HEK293T (cell line): ENCODE measurements at regions not wholly inside any gene's neighbourhood (a gene's known extent, or its start where the extent isn't known, plus 50 kb on each side); places are given as distances from the start of the nearest gene placed in this dataset.

Experiments
- BHLHE40 ChIP-seq: fragments of 450-650 bp; IDR thresholded peaks from 2 replicates; pipeline ENCODE4 v1.6.1; 2016; ENCODE audit warnings: mild to moderate bottlenecking, moderate library complexity, borderline replicate concordance
- ELF4 ChIP-seq: fragments of 450-650 bp; IDR thresholded peaks from 2 replicates; pipeline ENCODE4 v1.6.1; 2017; ENCODE audit warnings: antibody characterized with exemption
- FOXA1 ChIP-seq: fragments of 450-650 bp; IDR thresholded peaks from 2 replicates; pipeline ENCODE4 v1.6.1; 2016; ENCODE audit warnings: mild to moderate bottlenecking
- FOXM1 ChIP-seq: fragments of 450-650 bp; IDR thresholded peaks from 2 replicates; pipeline ENCODE4 v1.6.1; 2017; ENCODE audit warnings: mild to moderate bottlenecking, borderline replicate concordance
- L3MBTL2 ChIP-seq: fragments of 450-650 bp; conservative IDR thresholded peaks from 2 replicates; pipeline ENCODE4 v1.6.1; 2016; ENCODE audit warnings: mild to moderate bottlenecking
- LEF1 ChIP-seq: fragments of 450-650 bp; IDR thresholded peaks from 2 replicates; pipeline ENCODE4 v1.6.1; 2017; ENCODE audit warnings: mild to moderate bottlenecking, borderline replicate concordance
- NFRKB ChIP-seq: fragments of 450-650 bp; IDR thresholded peaks from 2 replicates; pipeline ENCODE4 v1.6.1; 2016; ENCODE audit warnings: mild to moderate bottlenecking, moderate library complexity
- SP1 ChIP-seq: fragments of 450-650 bp; IDR thresholded peaks from 2 replicates; pipeline ENCODE4 v1.6.1; 2017
- SUZ12 ChIP-seq: fragments of 450-650 bp; IDR thresholded peaks from 2 replicates; pipeline ENCODE4 v1.6.1; 2016; ENCODE audit warnings: mild to moderate bottlenecking

- TF ChIP-seq SUZ12, result no peak
- no peak for TF ChIP-seq LEF1
- TF ChIP-seq FOXM1, result no peak
- TF ChIP-seq BHLHE40, result no peak
- no peak for TF ChIP-seq L3MBTL2
- TF ChIP-seq NFRKB, result no peak
- no peak for TF ChIP-seq FOXA1
- no peak for TF ChIP-seq SP1
- no peak for TF ChIP-seq ELF4
Measured at GRCh38 chr3:61381745-61382392, 130.6 kb upstream of the FHIT start.
